ENCODE measurements at regions not wholly inside any gene's neighbourhood (a gene's known extent, or its start where the extent isn't known, plus 50 kb on each side); places are given as distances from the start of the nearest gene placed in this dataset.

GRCh38 chr9:31958572-31958971, 425.9 kb upstream of the ACO1 start:
- Mint-ChIP-seq H3K4me3 (no peak overlapping the region), H3K27ac (no peak overlapping the region), H3K36me3 (ENCODE audit: low read depth) (no peaks in the 10 kb centered on the region), H3K4me1 (ENCODE audit: low read depth) (no peaks in the 10 kb centered on the region), H3K9me3 (peaks cover 16% of the 10 kb centered on the region), H3K27me3 (no peaks in the 10 kb centered on the region)
- ChIA-PET CTCF (no interaction called here), POLR2A (no interaction called here)
- DNase-seq (no peak), ATAC-seq (no peak)
- intact Hi-C loops (cut with micrococcal nuclease) = no loop called here
- TF ChIP-seq CTCF (IDR thresholded peaks at IDR 0.05) = no peak

- TF ChIP-seq CTCF (IDR thresholded peaks at IDR 0.05) = no peak
- intact Hi-C loops (cut with micrococcal nuclease) = no loop called here
- DNase-seq (no peak), ATAC-seq (no peak)
- H3K4me3 Mint-ChIP-seq = no peak overlapping the region
- H3K27me3 Mint-ChIP-seq = no peaks in the 10 kb centered on the region
- H3K36me3 Mint-ChIP-seq (ENCODE audit: low read depth) = no peaks in the 10 kb centered on the region
- no peaks in the 10 kb centered on the region for H3K4me1 Mint-ChIP-seq (ENCODE audit: low read depth)
- POLR2A ChIA-PET = no interaction called here
- CTCF ChIA-PET = no interaction called here
- no peak overlapping the region for H3K27ac Mint-ChIP-seq
- no peaks in the 10 kb centered on the region for H3K9me3 Mint-ChIP-seq
Measured at GRCh38 chr9:31969552-31969951, 414.9 kb upstream of the ACO1 start.

GRCh38 chr9:31983895-31984294, 400.5 kb upstream of the ACO1 start:
- no peak for TF ChIP-seq CTCF (IDR thresholded peaks at IDR 0.05)
- no peaks in the 10 kb centered on the region for H3K27me3 Mint-ChIP-seq

GRCh38 chr9:31996331-31996730, 388.1 kb upstream of the ACO1 start:
- intact Hi-C loops (cut with micrococcal nuclease) = no loop called here
- no peak for ATAC-seq
- ChIA-PET CTCF (interaction anchor here (0.6 kb wide), 1 partner anchor 657 kb away, joined by 3 read pairs; no protein-coding TSS in a partner anchor), POLR2A (no interaction called here)
- Mint-ChIP-seq H3K36me3 (ENCODE audit: low read depth) (no peaks in the 10 kb centered on the region), H3K27me3 (no peaks in the 10 kb centered on the region), H3K4me1 (ENCODE audit: low read depth) (no peaks in the 10 kb centered on the region), H3K4me3 (no peak overlapping the region), H3K9me3 (peaks cover 6% of the 10 kb centered on the region), H3K27ac (no peak overlapping the region)
- TF ChIP-seq CTCF (IDR thresholded peaks at IDR 0.05) = no peak
- no peak for DNase-seq

More at GRCh38 chr9:31983895-31984294, 400.5 kb upstream of the ACO1 start:
- intact Hi-C loops (cut with micrococcal nuclease) = no loop called here
- H3K4me3 Mint-ChIP-seq = no peak overlapping the region
- no peak overlapping the region for H3K27ac Mint-ChIP-seq
- DNase-seq (no peak), ATAC-seq (no peak)
- no peaks in the 10 kb centered on the region for H3K36me3 Mint-ChIP-seq (ENCODE audit: low read depth)
- POLR2A ChIA-PET = no interaction called here
- CTCF ChIA-PET = no interaction called here
- peaks cover 20% of the 10 kb centered on the region for H3K9me3 Mint-ChIP-seq
- no peaks in the 10 kb centered on the region for H3K4me1 Mint-ChIP-seq (ENCODE audit: low read depth)

GRCh38 chr9:32004431-32005076, 379.9 kb upstream of the ACO1 start:
- Mint-ChIP-seq H3K4me3 (no peak overlapping the region), H3K27me3 (no peaks in the 10 kb centered on the region), H3K36me3 (ENCODE audit: low read depth) (no peaks in the 10 kb centered on the region), H3K4me1 (ENCODE audit: low read depth) (no peaks in the 10 kb centered on the region), H3K9me3 (no peaks in the 10 kb centered on the region), H3K27ac (no peak overlapping the region)
- TF ChIP-seq CTCF (IDR thresholded peaks at IDR 0.05) = no peak
- intact Hi-C loops (cut with micrococcal nuclease) = no loop called here
- ChIA-PET CTCF (no interaction called here), POLR2A (no interaction called here)
- ATAC-seq = no peak
- no peak for DNase-seq
